ENCODE measurements at regions not wholly inside any gene's neighbourhood (a gene's known extent, or its start where the extent isn't known, plus 50 kb on each side); places are given as distances from the start of the nearest gene placed in this dataset.

DNA sequence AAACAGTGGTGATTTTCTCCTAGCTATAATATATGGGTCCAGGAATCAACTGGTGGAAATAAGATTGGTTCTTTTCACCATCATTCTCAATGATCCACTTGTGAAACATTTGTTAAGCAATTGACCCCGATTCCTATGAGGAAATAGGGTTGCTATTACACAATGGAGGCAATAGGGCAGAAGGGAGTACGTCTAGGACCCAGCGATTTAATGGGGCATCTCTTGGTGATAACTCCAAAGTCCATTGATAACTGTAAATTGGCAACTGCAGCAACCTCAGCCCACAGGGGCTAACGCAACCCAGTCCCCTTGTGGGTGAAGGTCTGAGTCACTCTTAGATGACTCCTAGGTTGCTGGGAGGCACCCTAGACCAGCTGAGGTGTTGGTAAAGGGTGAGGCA lies 62.5 kb upstream of the BARHL2 start:
- TF ChIP-seq, protein P1, sequence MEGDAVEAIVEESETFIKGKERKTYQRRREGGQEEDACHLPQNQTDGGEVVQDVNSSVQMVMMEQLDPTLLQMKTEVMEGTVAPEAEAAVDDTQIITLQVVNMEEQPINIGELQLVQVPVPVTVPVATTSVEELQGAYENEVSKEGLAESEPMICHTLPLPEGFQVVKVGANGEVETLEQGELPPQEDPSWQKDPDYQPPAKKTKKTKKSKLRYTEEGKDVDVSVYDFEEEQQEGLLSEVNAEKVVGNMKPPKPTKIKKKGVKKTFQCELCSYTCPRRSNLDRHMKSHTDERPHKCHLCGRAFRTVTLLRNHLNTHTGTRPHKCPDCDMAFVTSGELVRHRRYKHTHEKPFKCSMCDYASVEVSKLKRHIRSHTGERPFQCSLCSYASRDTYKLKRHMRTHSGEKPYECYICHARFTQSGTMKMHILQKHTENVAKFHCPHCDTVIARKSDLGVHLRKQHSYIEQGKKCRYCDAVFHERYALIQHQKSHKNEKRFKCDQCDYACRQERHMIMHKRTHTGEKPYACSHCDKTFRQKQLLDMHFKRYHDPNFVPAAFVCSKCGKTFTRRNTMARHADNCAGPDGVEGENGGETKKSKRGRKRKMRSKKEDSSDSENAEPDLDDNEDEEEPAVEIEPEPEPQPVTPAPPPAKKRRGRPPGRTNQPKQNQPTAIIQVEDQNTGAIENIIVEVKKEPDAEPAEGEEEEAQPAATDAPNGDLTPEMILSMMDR (IDR thresholded peaks at IDR 0.05): no peak
- TF ChIP-seq HMGA2 (CRISPR knock-in tag; IDR thresholded peaks at IDR 0.05) (no peak), MXD4 (CRISPR knock-in tag; IDR thresholded peaks at IDR 0.05; ENCODE audit: borderline replicate concordance) (no peak), NFATC4 (CRISPR knock-in tag; IDR thresholded peaks at IDR 0.05) (no peak), CREB1 (CRISPR knock-in tag; IDR thresholded peaks at IDR 0.05) (no peak), GABPB1 (CRISPR knock-in tag; IDR thresholded peaks at IDR 0.05) (no peak), IRF2 (CRISPR knock-in tag; IDR thresholded peaks at IDR 0.05; ENCODE audit: borderline replicate concordance, low read depth) (no peak), ZNF138 (CRISPR knock-in tag; conservative IDR thresholded peaks at IDR 0.05) (no peak), JUN (CRISPR knock-in tag; IDR thresholded peaks at IDR 0.05) (no peak), TEAD4 (CRISPR knock-in tag; IDR thresholded peaks at IDR 0.05) (no peak)
- TF ChIP-seq, protein P2, sequence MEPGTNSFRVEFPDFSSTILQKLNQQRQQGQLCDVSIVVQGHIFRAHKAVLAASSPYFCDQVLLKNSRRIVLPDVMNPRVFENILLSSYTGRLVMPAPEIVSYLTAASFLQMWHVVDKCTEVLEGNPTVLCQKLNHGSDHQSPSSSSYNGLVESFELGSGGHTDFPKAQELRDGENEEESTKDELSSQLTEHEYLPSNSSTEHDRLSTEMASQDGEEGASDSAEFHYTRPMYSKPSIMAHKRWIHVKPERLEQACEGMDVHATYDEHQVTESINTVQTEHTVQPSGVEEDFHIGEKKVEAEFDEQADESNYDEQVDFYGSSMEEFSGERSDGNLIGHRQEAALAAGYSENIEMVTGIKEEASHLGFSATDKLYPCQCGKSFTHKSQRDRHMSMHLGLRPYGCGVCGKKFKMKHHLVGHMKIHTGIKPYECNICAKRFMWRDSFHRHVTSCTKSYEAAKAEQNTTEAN (CRISPR knock-in tag; IDR thresholded peaks at IDR 0.05): no peak
- TF ChIP-seq, protein P3, sequence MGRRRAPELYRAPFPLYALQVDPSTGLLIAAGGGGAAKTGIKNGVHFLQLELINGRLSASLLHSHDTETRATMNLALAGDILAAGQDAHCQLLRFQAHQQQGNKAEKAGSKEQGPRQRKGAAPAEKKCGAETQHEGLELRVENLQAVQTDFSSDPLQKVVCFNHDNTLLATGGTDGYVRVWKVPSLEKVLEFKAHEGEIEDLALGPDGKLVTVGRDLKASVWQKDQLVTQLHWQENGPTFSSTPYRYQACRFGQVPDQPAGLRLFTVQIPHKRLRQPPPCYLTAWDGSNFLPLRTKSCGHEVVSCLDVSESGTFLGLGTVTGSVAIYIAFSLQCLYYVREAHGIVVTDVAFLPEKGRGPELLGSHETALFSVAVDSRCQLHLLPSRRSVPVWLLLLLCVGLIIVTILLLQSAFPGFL (CRISPR knock-in tag; IDR thresholded peaks at IDR 0.05; ENCODE audit: borderline replicate concordance): no peak
- TF ChIP-seq, protein P4, sequence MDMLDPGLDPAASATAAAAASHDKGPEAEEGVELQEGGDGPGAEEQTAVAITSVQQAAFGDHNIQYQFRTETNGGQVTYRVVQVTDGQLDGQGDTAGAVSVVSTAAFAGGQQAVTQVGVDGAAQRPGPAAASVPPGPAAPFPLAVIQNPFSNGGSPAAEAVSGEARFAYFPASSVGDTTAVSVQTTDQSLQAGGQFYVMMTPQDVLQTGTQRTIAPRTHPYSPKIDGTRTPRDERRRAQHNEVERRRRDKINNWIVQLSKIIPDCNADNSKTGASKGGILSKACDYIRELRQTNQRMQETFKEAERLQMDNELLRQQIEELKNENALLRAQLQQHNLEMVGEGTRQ (CRISPR knock-in tag; IDR thresholded peaks at IDR 0.05): no peak
